ENCODE measurements at regions not wholly inside any gene's neighbourhood (a gene's known extent, or its start where the extent isn't known, plus 50 kb on each side); places are given as distances from the start of the nearest gene placed in this dataset.

DNA sequence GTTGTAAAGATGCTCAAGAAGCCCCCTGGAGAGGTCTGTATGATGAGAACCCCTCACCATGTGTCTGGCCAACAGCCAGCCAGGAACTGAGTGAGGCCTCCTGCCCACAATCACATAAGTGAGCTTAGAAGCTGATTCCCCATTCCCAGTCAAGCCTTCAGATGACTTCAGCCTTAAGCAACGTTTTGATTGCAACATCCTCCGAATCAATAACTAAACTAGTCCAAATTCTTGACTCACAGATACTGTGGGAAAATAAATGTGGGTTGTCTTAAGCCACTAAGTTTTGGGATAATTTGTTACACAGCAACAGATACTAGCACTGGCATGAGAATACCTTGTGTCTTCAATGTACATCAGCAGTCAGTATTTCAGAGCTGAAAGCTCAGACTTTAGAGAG is 54.5 kb upstream of the HS3ST4 start:
- Histone ChIP-seq H3K27ac (ENCODE audit: low read depth, low read length) (no peak overlapping the region), H3K9me3 (ENCODE audit: control insufficient read depth, insufficient read depth, low read length) (no peaks in the 10 kb centered on the region), H3K36me3 (ENCODE audit: control insufficient read depth, low read length) (no peaks in the 10 kb centered on the region), H3K27me3 (ENCODE audit: control insufficient read depth, low read length) (no peaks in the 10 kb centered on the region), H3K9me2 (replicated peaks; ENCODE audit: control insufficient read depth, low read length) (no peaks in the 10 kb centered on the region), H3K4me3 (ENCODE audit: low read length) (no peak overlapping the region), H4K20me1 (ENCODE audit: control insufficient read depth, insufficient read depth, low read depth, low read length) (no peaks in the 10 kb centered on the region), H3F3A (ENCODE audit: control insufficient read depth, insufficient read depth) (no peaks in the 10 kb centered on the region), H3K4me2 (ENCODE audit: low read length) (no peak overlapping the region), H3K79me2 (ENCODE audit: control insufficient read depth, low read length) (no peaks in the 10 kb centered on the region), H3K4me1 (ENCODE audit: control insufficient read depth, low read length) (no peaks in the 10 kb centered on the region)
- TF ChIP-seq, protein P1, sequence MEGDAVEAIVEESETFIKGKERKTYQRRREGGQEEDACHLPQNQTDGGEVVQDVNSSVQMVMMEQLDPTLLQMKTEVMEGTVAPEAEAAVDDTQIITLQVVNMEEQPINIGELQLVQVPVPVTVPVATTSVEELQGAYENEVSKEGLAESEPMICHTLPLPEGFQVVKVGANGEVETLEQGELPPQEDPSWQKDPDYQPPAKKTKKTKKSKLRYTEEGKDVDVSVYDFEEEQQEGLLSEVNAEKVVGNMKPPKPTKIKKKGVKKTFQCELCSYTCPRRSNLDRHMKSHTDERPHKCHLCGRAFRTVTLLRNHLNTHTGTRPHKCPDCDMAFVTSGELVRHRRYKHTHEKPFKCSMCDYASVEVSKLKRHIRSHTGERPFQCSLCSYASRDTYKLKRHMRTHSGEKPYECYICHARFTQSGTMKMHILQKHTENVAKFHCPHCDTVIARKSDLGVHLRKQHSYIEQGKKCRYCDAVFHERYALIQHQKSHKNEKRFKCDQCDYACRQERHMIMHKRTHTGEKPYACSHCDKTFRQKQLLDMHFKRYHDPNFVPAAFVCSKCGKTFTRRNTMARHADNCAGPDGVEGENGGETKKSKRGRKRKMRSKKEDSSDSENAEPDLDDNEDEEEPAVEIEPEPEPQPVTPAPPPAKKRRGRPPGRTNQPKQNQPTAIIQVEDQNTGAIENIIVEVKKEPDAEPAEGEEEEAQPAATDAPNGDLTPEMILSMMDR (IDR thresholded peaks at IDR 0.05; ENCODE audit: low read depth, low read length, poor library complexity, severe bottlenecking): no peak
- TF ChIP-seq EZH2phosphoT487 (IDR thresholded peaks at IDR 0.05; ENCODE audit: borderline replicate concordance, low read length): no peak

DNA sequence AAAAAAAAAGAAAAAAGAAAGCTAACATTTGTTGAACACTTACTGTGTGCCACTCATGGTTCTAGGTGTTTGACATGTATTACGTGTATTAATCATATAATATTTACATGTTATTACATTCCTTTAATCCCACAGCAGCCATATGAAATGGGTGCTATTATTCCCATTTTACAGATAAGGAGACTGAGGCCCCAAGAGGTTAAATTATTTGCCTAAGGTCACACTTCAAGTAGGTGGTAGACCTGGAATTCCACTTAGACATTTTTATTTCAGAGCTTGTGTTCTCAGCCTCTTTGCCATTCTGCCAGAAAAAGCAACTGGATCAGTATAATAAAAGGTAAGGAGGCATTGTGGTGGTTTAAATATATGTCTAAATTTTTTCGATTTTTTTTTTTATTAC is 55.1 kb upstream of the HS3ST4 start:
- H3K4me3 ChIP-seq (ENCODE audit: low read length): no peak overlapping the region
- H3K9me2 ChIP-seq (replicated peaks; ENCODE audit: control insufficient read depth, low read length): no peaks in the 10 kb centered on the region

DNA sequence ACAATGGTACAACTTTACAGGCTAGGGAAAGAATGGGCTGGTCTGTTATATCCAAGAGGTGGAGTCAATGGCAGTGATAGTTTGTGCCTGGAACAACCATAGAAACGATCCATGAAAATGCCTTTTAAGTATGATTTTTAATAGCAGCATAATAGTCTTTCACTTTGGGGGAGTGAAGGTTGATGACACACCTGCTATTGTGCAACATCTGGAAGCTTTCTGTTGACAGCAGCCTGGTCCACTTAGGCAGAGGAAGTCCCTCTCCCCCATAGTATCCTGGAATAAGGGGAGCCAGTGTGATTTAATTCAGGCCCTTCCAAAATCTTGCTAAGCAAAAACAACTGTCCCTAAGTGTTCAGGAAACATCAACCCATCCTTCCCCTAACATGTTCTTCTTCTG is 56.3 kb upstream of the HS3ST4 start:
- no peaks in the 10 kb centered on the region for H3F3A ChIP-seq (ENCODE audit: control insufficient read depth, insufficient read depth)
- no peak overlapping the region for H3K4me2 ChIP-seq (ENCODE audit: low read length)
- no peak overlapping the region for H3K4me3 ChIP-seq (ENCODE audit: low read length)
- H3K27ac ChIP-seq (ENCODE audit: low read depth, low read length): no peak overlapping the region
- H3K9me2 ChIP-seq (replicated peaks; ENCODE audit: control insufficient read depth, low read length): no peaks in the 10 kb centered on the region
- H4K20me1 ChIP-seq (ENCODE audit: control insufficient read depth, insufficient read depth, low read depth, low read length): no peaks in the 10 kb centered on the region
- H3K36me3 ChIP-seq (ENCODE audit: control insufficient read depth, low read length): no peaks in the 10 kb centered on the region
- H3K9me3 ChIP-seq (ENCODE audit: control insufficient read depth, insufficient read depth, low read length): no peaks in the 10 kb centered on the region
- no peaks in the 10 kb centered on the region for H3K4me1 ChIP-seq (ENCODE audit: control insufficient read depth, low read length)
- no peaks in the 10 kb centered on the region for H3K79me2 ChIP-seq (ENCODE audit: control insufficient read depth, low read length)
- H3K27me3 ChIP-seq (ENCODE audit: control insufficient read depth, low read length): no peaks in the 10 kb centered on the region
- no peak for TF ChIP-seq EZH2phosphoT487 (IDR thresholded peaks at IDR 0.05; ENCODE audit: borderline replicate concordance, low read length)
- TF ChIP-seq, protein P1 (IDR thresholded peaks at IDR 0.05; ENCODE audit: low read depth, low read length, poor library complexity, severe bottlenecking): no peak

More for the DNA sequence above, 55.1 kb upstream of the HS3ST4 start:
- Histone ChIP-seq H3F3A (ENCODE audit: control insufficient read depth, insufficient read depth) (no peaks in the 10 kb centered on the region), H3K4me2 (ENCODE audit: low read length) (no peak overlapping the region), H3K4me1 (ENCODE audit: control insufficient read depth, low read length) (no peaks in the 10 kb centered on the region), H3K9me3 (ENCODE audit: control insufficient read depth, insufficient read depth, low read length) (no peaks in the 10 kb centered on the region), H3K36me3 (ENCODE audit: control insufficient read depth, low read length) (no peaks in the 10 kb centered on the region), H3K27me3 (ENCODE audit: control insufficient read depth, low read length) (no peaks in the 10 kb centered on the region), H4K20me1 (ENCODE audit: control insufficient read depth, insufficient read depth, low read depth, low read length) (no peaks in the 10 kb centered on the region), H3K79me2 (ENCODE audit: control insufficient read depth, low read length) (no peaks in the 10 kb centered on the region), H3K27ac (ENCODE audit: low read depth, low read length) (no peak overlapping the region)
- no peak for TF ChIP-seq EZH2phosphoT487 (IDR thresholded peaks at IDR 0.05; ENCODE audit: borderline replicate concordance, low read length)
- TF ChIP-seq, protein P1 (IDR thresholded peaks at IDR 0.05; ENCODE audit: low read depth, low read length, poor library complexity, severe bottlenecking): no peak

DNA sequence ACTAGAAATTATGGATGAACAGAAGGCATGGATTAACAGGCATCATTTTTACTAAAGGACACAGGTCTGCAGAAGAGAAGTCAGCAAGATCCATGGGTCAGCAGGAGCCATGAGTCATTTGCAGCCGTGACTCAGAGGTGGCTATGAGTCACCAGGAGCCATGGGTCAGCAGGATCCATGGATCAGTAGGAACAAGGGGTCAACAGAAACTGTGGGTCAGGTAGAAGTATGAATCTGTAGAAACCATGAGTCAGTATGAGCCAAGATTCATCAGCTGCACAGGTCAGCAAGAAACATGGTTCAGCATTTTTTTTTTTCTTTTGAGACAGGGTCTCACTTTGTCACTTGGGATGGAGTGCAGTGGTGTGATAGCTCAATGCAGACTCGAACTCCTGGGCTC is 58.2 kb upstream of the HS3ST4 start:
- Histone ChIP-seq H3K79me2 (ENCODE audit: control insufficient read depth, low read length) (no peaks in the 10 kb centered on the region), H3K4me3 (ENCODE audit: low read length) (no peak overlapping the region), H3K4me1 (ENCODE audit: control insufficient read depth, low read length) (no peaks in the 10 kb centered on the region)

More for the DNA sequence above, 58.2 kb upstream of the HS3ST4 start:
- no peaks in the 10 kb centered on the region for H3F3A ChIP-seq (ENCODE audit: control insufficient read depth, insufficient read depth)
- TF ChIP-seq, protein P1 (IDR thresholded peaks at IDR 0.05; ENCODE audit: low read depth, low read length, poor library complexity, severe bottlenecking): no peak
- no peak for TF ChIP-seq EZH2phosphoT487 (IDR thresholded peaks at IDR 0.05; ENCODE audit: borderline replicate concordance, low read length)
- no peaks in the 10 kb centered on the region for H4K20me1 ChIP-seq (ENCODE audit: control insufficient read depth, insufficient read depth, low read depth, low read length)
- H3K36me3 ChIP-seq (ENCODE audit: control insufficient read depth, low read length): no peaks in the 10 kb centered on the region
- H3K27me3 ChIP-seq (ENCODE audit: control insufficient read depth, low read length): no peaks in the 10 kb centered on the region
- no peak overlapping the region for H3K4me2 ChIP-seq (ENCODE audit: low read length)
- no peak overlapping the region for H3K27ac ChIP-seq (ENCODE audit: low read depth, low read length)
- H3K9me2 ChIP-seq (replicated peaks; ENCODE audit: control insufficient read depth, low read length): no peaks in the 10 kb centered on the region
- no peaks in the 10 kb centered on the region for H3K9me3 ChIP-seq (ENCODE audit: control insufficient read depth, insufficient read depth, low read length)

Measured in DOHH2 (cell line).